Fibroblast of lung (primary cell): ENCODE measurements at regions not wholly inside any gene's neighbourhood (a gene's known extent, or its start where the extent isn't known, plus 50 kb on each side); places are given as distances from the start of the nearest gene placed in this dataset.

Source experiments
- DNase-seq, 2 donors: peaks; one replicate each; pipeline versions ENCODE4 v3.0.0 to v3.0.0-alpha.2; 2010; ENCODE audit warnings: low read depth in 2 of 2
- H2AFZ ChIP-seq: 2 replicates; pipeline ENCODE4 v1.5.1; 2012; ENCODE audit warnings: low read length, control low read depth, inconsistent platforms
- H3K27ac ChIP-seq: 2 replicates; pipeline ENCODE4 v1.5.1; 2011; ENCODE audit warnings: low read length, control low read depth; ENCODE audit not compliant: insufficient read depth
- H3K27me3 ChIP-seq: 2 replicates; pipeline ENCODE4 v1.5.1; 2011; ENCODE audit warnings: mild to moderate bottlenecking, low read length; ENCODE audit not compliant: control insufficient read depth, insufficient read depth
- H3K36me3 ChIP-seq: 2 replicates; pipeline ENCODE4 v1.5.1; 2011; ENCODE audit warnings: low read length; ENCODE audit not compliant: control insufficient read depth, insufficient read depth
- H3K4me1 ChIP-seq: 2 replicates; pipeline ENCODE4 v1.5.1; 2011; ENCODE audit warnings: low read length; ENCODE audit not compliant: control insufficient read depth, insufficient read depth; ENCODE audit errors: extremely low read depth
- H3K4me2 ChIP-seq: 2 replicates; pipeline ENCODE4 v1.5.1; 2011; ENCODE audit warnings: low read length, control low read depth; ENCODE audit not compliant: insufficient read depth; ENCODE audit errors: extremely low read depth
- H3K4me3 ChIP-seq, 4 experiments: fragments of 200-600 bp in 1 of 4; sonication (generic) in 1 of 4; replicated peaks in 1 of 4; 2 replicates each; pipeline ENCODE4 v1.5.1; 2011 to 2016; ENCODE audit warnings: low read length in 4 of 4, low read depth in 3 of 4, mild to moderate bottlenecking in 3 of 4, control low read depth in 2 of 4, inconsistent platforms in 1 of 4, mixed read lengths in 1 of 4; ENCODE audit not compliant: insufficient read depth in 1 of 4; ENCODE audit errors: control extremely low read depth in 1 of 4
- H3K79me2 ChIP-seq: 2 replicates; pipeline ENCODE4 v1.5.1; 2012; ENCODE audit warnings: mild to moderate bottlenecking, low read length, inconsistent platforms; ENCODE audit not compliant: control insufficient read depth, insufficient read depth
- H3K9ac ChIP-seq: 2 replicates; pipeline ENCODE4 v1.5.1; 2011; ENCODE audit warnings: mild to moderate bottlenecking, low read length, control low read depth; ENCODE audit not compliant: insufficient read depth
- H3K9me3 ChIP-seq: 2 replicates; pipeline ENCODE4 v1.5.1; 2012; ENCODE audit warnings: low read depth, low read length; ENCODE audit not compliant: control insufficient read depth, insufficient read depth
- H4K20me1 ChIP-seq: 2 replicates; pipeline ENCODE4 v1.5.1; 2011; ENCODE audit warnings: low read length; ENCODE audit not compliant: control insufficient read depth, insufficient read depth; ENCODE audit errors: extremely low read depth
- EZH2 ChIP-seq: IDR thresholded peaks from 2 replicates; pipeline ENCODE4 v1.5.1; 2012; ENCODE audit warnings: low read length, control low read depth, mild to moderate bottlenecking; ENCODE audit errors: missing control alignments
- TF ChIP-seq, protein P1 (sequence below), 2 donors: IDR thresholded peaks in 1 of 2; conservative IDR thresholded peaks in 1 of 2; 1 replicate in 1 of 2; 2 replicates in 1 of 2; pipeline ENCODE4 v1.5.1; 2011 to 2012; ENCODE audit warnings: low read length in 2 of 2, control low read depth in 1 of 2, inconsistent platforms in 1 of 2, low read depth in 1 of 2, mild to moderate bottlenecking in 1 of 2

DNA sequence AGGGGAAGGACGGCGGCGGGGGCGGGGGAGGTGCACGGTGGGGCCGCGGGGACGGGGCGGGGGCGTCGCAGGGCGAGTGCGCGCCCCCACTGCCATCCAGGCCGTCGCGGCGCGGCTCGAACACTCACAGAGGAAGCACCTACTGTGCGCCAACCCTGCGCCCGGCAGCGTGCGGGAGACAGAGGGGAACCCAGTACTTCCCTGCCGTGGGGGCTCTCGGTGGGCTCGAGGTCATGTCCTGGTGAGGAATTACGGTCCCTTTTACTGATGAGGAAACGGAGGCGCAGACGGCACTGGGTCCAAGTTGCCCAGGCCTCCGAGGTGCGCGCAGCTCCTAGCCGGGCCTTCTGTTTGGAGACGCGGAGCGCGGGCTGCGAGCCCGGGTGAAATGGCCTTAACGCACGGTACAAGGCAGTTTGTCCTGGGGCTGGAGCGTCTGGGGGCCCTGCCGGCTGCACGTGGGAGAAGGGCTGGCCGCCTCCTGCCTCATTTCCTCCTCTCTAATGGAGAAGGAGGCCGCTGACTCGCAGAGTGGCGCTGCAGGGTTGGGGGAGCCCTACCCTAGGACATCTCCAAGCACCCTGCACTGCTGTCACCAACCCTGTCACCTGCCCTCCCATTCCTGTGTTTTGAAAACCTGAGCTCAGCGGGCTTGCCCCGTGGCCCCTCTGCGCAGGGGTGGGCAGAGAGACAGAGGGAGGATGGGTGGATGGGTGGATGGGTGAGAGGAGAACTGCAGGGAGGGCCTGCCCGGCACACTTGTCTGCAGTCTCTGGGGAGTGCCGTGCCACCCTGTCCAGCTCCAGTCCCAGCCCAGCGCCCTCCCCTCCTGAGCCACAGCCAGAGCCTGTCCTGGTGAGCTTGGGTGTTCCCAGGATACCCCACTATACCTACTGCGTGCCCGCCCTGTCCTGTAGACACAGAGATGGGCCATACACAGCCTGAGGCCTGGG is 106.0 kb downstream of the ADRA2C start:
- no peak overlapping the region for H3K27ac ChIP-seq
- no peak overlapping the region for H3K4me2 ChIP-seq
- no peaks in the 10 kb centered on the region for H3K9me3 ChIP-seq
- no peak overlapping the region for H2AFZ ChIP-seq
- no peak overlapping the region for H3K9ac ChIP-seq
- no peaks in the 10 kb centered on the region for H3K4me1 ChIP-seq
- no peak for TF ChIP-seq EZH2
- TF ChIP-seq, protein P1, sequence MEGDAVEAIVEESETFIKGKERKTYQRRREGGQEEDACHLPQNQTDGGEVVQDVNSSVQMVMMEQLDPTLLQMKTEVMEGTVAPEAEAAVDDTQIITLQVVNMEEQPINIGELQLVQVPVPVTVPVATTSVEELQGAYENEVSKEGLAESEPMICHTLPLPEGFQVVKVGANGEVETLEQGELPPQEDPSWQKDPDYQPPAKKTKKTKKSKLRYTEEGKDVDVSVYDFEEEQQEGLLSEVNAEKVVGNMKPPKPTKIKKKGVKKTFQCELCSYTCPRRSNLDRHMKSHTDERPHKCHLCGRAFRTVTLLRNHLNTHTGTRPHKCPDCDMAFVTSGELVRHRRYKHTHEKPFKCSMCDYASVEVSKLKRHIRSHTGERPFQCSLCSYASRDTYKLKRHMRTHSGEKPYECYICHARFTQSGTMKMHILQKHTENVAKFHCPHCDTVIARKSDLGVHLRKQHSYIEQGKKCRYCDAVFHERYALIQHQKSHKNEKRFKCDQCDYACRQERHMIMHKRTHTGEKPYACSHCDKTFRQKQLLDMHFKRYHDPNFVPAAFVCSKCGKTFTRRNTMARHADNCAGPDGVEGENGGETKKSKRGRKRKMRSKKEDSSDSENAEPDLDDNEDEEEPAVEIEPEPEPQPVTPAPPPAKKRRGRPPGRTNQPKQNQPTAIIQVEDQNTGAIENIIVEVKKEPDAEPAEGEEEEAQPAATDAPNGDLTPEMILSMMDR (conservative IDR thresholded peaks at IDR 0.05 in 1 of 2, IDR thresholded peaks at IDR 0.05 in 1 of 2; ENCODE audit: low read depth in 1 of 2, low read length in 2 of 2), result no peak
- H3K4me3 ChIP-seq, result no peak overlapping the region
- H3K36me3 ChIP-seq, result no peaks in the 10 kb centered on the region
- H3K27me3 ChIP-seq, result peaks cover 21% of the 10 kb centered on the region
- no peaks in the 10 kb centered on the region for H4K20me1 ChIP-seq
- H3K79me2 ChIP-seq, result no peaks in the 10 kb centered on the region
- no peak for DNase-seq

DNA sequence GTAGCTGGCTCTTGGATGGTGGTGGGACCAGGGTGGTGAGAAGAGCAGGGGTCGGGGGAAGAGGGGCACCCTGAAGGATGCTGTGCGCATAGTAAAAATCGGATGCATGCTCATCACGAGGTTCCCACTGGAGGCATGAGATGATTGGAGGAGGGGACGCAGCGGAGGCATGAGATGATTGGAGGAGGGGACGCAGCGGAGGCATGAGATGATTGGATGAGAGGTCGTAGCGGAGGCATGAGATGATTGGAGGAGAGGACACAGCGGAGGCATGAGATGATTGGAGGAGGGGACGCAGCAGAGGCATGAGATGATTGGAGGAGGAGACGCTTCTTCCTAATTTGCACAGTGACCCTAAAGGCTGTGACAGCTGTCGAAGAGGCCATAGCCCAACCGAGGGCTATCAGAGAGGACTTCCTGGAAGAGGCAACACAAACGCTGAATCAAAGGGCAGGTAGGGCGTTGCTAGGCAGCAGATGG is 106.7 kb downstream of the ADRA2C start:
- H3K9me3 ChIP-seq, result no peaks in the 10 kb centered on the region
- H3K79me2 ChIP-seq, result no peaks in the 10 kb centered on the region
- peaks cover 21% of the 10 kb centered on the region for H3K27me3 ChIP-seq

DNA sequence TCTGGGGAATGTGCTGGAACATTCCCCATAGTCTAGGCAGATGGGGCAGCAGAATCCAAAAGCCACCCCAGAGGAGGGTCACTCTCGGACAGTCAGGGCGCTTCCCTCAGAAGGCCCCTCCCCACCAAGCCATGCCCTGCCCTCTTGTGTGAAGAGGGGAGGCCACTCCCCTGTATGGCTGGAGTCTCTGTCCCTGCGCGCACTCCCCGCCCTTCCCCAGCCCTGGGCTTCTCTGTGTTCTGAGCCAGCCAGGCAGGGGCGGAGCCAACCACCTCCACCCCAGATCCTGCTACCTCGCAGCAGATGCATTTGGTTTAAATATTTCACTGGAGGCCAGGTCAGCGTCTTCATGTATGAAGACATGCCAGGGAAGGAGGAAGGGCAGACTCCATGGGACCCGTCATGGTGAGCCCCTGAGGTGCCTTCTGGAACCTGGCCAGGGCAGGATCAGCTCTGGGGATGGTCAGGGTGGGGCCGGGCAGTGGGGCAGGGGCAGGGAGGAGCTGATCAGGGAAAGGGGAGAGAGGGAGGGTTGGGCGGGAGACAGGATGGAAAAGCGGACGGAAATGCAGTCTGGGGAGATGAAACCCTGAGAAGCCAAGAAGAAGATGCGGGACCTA is 107.3 kb downstream of the ADRA2C start:
- Histone ChIP-seq H3K27me3 (peaks cover 22% of the 10 kb centered on the region), H2AFZ (no peak overlapping the region)
- no peak for DNase-seq

More for the DNA sequence above, 106.7 kb downstream of the ADRA2C start:
- DNase-seq, result no peak
- Histone ChIP-seq H3K27ac (no peak overlapping the region), H3K4me1 (no peaks in the 10 kb centered on the region), H2AFZ (no peak overlapping the region), H3K4me2 (no peak overlapping the region), H3K36me3 (no peaks in the 10 kb centered on the region), H3K4me3 (no peak overlapping the region), H3K9ac (no peak overlapping the region), H4K20me1 (no peaks in the 10 kb centered on the region)
- TF ChIP-seq EZH2, result no peak
- TF ChIP-seq, protein P1 (conservative IDR thresholded peaks at IDR 0.05 in 1 of 2, IDR thresholded peaks at IDR 0.05 in 1 of 2; ENCODE audit: low read depth in 1 of 2, low read length in 2 of 2), result no peak

More for the DNA sequence above, 107.3 kb downstream of the ADRA2C start:
- TF ChIP-seq EZH2, result no peak
- TF ChIP-seq, protein P1 (conservative IDR thresholded peaks at IDR 0.05 in 1 of 2, IDR thresholded peaks at IDR 0.05 in 1 of 2; ENCODE audit: low read depth in 1 of 2, low read length in 2 of 2), result no peak
- Histone ChIP-seq H4K20me1 (no peaks in the 10 kb centered on the region), H3K4me3 (no peak overlapping the region), H3K27ac (no peak overlapping the region), H3K4me1 (no peaks in the 10 kb centered on the region), H3K36me3 (no peaks in the 10 kb centered on the region), H3K9ac (no peak overlapping the region), H3K4me2 (no peak overlapping the region), H3K79me2 (no peaks in the 10 kb centered on the region), H3K9me3 (no peaks in the 10 kb centered on the region)
